ENCODE measurements at regions not wholly inside any gene's neighbourhood (a gene's known extent, or its start where the extent isn't known, plus 50 kb on each side); places are given as distances from the start of the nearest gene placed in this dataset.

DNA sequence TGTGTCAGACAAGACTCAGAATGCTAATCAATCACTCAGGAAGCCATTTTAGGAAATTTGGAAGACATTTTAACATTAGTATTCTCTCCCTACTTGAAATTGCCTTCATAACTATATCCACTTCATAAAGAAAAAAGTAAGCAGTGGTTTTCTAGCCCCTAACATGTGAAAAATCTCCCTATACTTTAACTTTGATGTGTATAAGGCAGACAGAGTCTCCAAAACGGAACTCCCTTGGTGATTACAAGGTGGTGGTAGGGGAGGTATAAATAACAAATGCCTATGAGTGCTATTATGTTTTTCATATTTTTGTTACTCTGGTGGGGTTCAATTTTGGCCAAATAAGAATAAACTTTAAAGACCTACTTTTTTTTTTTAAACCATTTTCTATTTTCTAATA is 300.3 kb downstream of the BTG1 start:
- CTCF ChIA-PET (ENCODE audit: unreplicated experiment), result no interaction called here

DNA sequence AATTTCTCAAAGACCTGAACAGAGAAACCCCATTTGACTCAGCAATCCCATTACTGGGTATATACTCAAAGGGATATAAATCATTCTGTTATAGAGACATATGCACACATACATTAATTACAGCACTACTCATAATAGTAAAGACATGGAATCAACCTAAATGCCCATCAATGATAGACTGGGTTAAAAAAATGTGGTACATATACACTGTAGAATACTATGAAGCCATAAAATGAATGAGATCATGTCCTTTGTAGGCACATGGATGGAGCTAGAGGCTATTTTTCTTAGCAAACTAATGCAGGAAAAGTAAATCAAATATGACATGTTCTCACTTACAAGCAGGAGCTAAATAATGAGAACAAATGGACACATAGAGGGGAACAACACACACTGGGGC is 303.8 kb downstream of the BTG1 start:
- Histone ChIP-seq H3K79me2 (ENCODE audit: insufficient read depth, low read depth, low read length) (no peaks in the 10 kb centered on the region), H3K36me3 (ENCODE audit: insufficient read depth, low read length) (no peaks in the 10 kb centered on the region), H3K4me3 (ENCODE audit: low read depth, low read length, poor library complexity, severe bottlenecking) (no peak overlapping the region), H3K27ac (ENCODE audit: low read depth, low read length, poor library complexity, severe bottlenecking) (no peak overlapping the region), H3K4me1 (ENCODE audit: insufficient read depth, low read length, poor library complexity, severe bottlenecking) (no peaks in the 10 kb centered on the region), H3K9me3 (ENCODE audit: low read length) (no peaks in the 10 kb centered on the region), H4K20me1 (ENCODE audit: insufficient read depth, low read length) (no peaks in the 10 kb centered on the region), H2AFZ (ENCODE audit: low read length) (no peak overlapping the region), H3K9me2 (ENCODE audit: insufficient read depth, low read length) (no peaks in the 10 kb centered on the region), H3K4me2 (ENCODE audit: low read length) (no peak overlapping the region)
- no peak for DNase-seq (ENCODE audit: low spot score)
- BruUV-seq (replicated peaks), result no TSS peak
- ChIA-PET CTCF (ENCODE audit: unreplicated experiment) (no interaction called here), POLR2A (interaction anchor here (0.6 to 1.3 kb wide), 13 partner anchors 9 to 1027 kb away, joined by 3 to 7 read pairs (median 4); no protein-coding TSS in a partner anchor)
- intact Hi-C loops (cut with micrococcal nuclease; ENCODE audit: unreplicated experiment), result no loop called here
- TF ChIP-seq, protein P1, sequence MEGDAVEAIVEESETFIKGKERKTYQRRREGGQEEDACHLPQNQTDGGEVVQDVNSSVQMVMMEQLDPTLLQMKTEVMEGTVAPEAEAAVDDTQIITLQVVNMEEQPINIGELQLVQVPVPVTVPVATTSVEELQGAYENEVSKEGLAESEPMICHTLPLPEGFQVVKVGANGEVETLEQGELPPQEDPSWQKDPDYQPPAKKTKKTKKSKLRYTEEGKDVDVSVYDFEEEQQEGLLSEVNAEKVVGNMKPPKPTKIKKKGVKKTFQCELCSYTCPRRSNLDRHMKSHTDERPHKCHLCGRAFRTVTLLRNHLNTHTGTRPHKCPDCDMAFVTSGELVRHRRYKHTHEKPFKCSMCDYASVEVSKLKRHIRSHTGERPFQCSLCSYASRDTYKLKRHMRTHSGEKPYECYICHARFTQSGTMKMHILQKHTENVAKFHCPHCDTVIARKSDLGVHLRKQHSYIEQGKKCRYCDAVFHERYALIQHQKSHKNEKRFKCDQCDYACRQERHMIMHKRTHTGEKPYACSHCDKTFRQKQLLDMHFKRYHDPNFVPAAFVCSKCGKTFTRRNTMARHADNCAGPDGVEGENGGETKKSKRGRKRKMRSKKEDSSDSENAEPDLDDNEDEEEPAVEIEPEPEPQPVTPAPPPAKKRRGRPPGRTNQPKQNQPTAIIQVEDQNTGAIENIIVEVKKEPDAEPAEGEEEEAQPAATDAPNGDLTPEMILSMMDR (conservative IDR thresholded peaks at IDR 0.05; ENCODE audit: low read length), result no peak
- TF ChIP-seq EZH2phosphoT487 (IDR thresholded peaks at IDR 0.05; ENCODE audit: borderline replicate concordance, low read depth, low read length), result no peak

More for the DNA sequence above, 300.3 kb downstream of the BTG1 start:
- no peak for DNase-seq (ENCODE audit: low spot score)
- Histone ChIP-seq H3K4me1 (ENCODE audit: insufficient read depth, low read length, poor library complexity, severe bottlenecking) (no peaks in the 10 kb centered on the region), H3K4me3 (ENCODE audit: low read depth, low read length, poor library complexity, severe bottlenecking) (no peak overlapping the region), H2AFZ (ENCODE audit: low read length) (no peak overlapping the region), H3K27ac (ENCODE audit: low read depth, low read length, poor library complexity, severe bottlenecking) (no peak overlapping the region), H3K36me3 (ENCODE audit: insufficient read depth, low read length) (no peaks in the 10 kb centered on the region), H3K9me2 (ENCODE audit: insufficient read depth, low read length) (no peaks in the 10 kb centered on the region), H3K79me2 (ENCODE audit: insufficient read depth, low read depth, low read length) (no peaks in the 10 kb centered on the region), H4K20me1 (ENCODE audit: insufficient read depth, low read length) (no peaks in the 10 kb centered on the region), H3K9me3 (ENCODE audit: low read length) (no peaks in the 10 kb centered on the region), H3K4me2 (ENCODE audit: low read length) (no peak overlapping the region)
- no peak for TF ChIP-seq EZH2phosphoT487 (IDR thresholded peaks at IDR 0.05; ENCODE audit: borderline replicate concordance, low read depth, low read length)
- TF ChIP-seq, protein P1 (conservative IDR thresholded peaks at IDR 0.05; ENCODE audit: low read length), result no peak
- intact Hi-C loops (cut with micrococcal nuclease; ENCODE audit: unreplicated experiment), result no loop called here
- no TSS peak for BruUV-seq (replicated peaks)
- POLR2A ChIA-PET, result interaction anchor here (0.7 kb wide), 1 partner anchor 472 kb away, joined by 3 read pairs; no protein-coding TSS in a partner anchor

DNA sequence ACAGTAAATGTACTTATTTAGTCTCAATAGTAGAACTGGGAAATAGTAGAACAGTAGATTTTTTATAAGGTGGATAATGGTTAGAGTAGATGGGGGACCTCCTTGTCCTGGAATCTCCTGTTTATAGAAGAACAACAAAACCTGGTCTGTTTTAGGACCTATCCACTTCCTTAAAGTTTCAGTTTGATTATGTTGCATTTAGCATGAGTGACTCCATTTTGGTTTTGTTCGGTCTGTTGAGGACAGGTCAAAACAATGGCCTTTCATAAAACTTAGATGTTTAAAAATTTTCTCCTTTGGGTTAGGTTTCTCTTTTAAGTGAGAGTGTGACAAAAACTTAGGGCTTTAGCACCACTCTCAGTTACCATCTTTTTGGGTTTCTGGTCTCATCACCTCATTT is 308.9 kb downstream of the BTG1 start:
- intact Hi-C loops (cut with micrococcal nuclease; ENCODE audit: unreplicated experiment), result no loop called here
- H3K36me3 ChIP-seq (ENCODE audit: insufficient read depth, low read length), result no peaks in the 10 kb centered on the region
- no peak for TF ChIP-seq EZH2phosphoT487 (IDR thresholded peaks at IDR 0.05; ENCODE audit: borderline replicate concordance, low read depth, low read length)
- TF ChIP-seq, protein P1 (conservative IDR thresholded peaks at IDR 0.05; ENCODE audit: low read length), result no peak
- H4K20me1 ChIP-seq (ENCODE audit: insufficient read depth, low read length), result no peaks in the 10 kb centered on the region
- DNase-seq (ENCODE audit: low spot score), result no peak
- H3K4me1 ChIP-seq (ENCODE audit: insufficient read depth, low read length, poor library complexity, severe bottlenecking), result no peaks in the 10 kb centered on the region
- H3K9me2 ChIP-seq (ENCODE audit: insufficient read depth, low read length), result no peaks in the 10 kb centered on the region
- POLR2A ChIA-PET, result no interaction called here
- CTCF ChIA-PET (ENCODE audit: unreplicated experiment), result no interaction called here
- no peak overlapping the region for H3K4me2 ChIP-seq (ENCODE audit: low read length)
- H3K9me3 ChIP-seq (ENCODE audit: low read length), result no peaks in the 10 kb centered on the region
- H3K27ac ChIP-seq (ENCODE audit: low read depth, low read length, poor library complexity, severe bottlenecking), result no peak overlapping the region
- H3K79me2 ChIP-seq (ENCODE audit: insufficient read depth, low read depth, low read length), result no peaks in the 10 kb centered on the region
- BruUV-seq (replicated peaks), result no TSS peak
- no peak overlapping the region for H3K4me3 ChIP-seq (ENCODE audit: low read depth, low read length, poor library complexity, severe bottlenecking)
- H2AFZ ChIP-seq (ENCODE audit: low read length), result no peak overlapping the region
